SU-DHL-6 (cell line): ENCODE measurements at regions not wholly inside any gene's neighbourhood (a gene's known extent, or its start where the extent isn't known, plus 50 kb on each side); places are given as distances from the start of the nearest gene placed in this dataset.

Experiments
- EZH2phosphoT487 ChIP-seq: fragments of 200-600 bp; sonication (generic), shearing (Covaris generic); conservative IDR thresholded peaks from 2 replicates; pipeline ENCODE4 v1.6.1; 2018; ENCODE audit warnings: mild to moderate bottlenecking, antibody characterized with exemption, low read length, moderate library complexity, mixed read lengths
- TF ChIP-seq, protein P1 (sequence below): fragments of 200-600 bp; sonication (generic); IDR thresholded peaks from one replicate; pipeline ENCODE4 v1.5.1; 2017; ENCODE audit warnings: antibody characterized with exemption, mild to moderate bottlenecking, low read length, moderate library complexity; ENCODE audit not compliant: insufficient read depth, poor library complexity, severe bottlenecking

DNA sequence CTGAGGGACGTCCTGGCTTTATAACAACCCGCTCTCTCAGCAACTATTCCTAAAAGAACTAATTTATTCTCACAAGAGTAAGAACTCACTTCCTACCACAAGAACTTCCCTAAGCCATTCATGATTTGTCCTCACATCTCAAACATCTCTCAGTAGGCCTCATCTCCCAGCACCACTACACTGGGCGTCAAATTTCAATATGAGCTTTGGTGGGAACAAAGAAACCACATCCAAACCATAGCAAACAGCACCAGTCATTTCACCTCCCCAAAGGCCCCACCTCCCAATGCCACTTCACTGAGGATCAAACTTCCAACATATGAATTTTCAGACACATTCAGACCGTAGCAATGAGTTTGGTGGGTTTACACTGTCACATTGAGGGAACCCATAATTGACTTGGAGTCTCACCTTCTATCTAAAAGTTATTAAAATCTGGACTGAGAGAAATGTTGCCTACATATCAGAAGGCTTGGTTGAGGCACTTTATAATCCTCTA lies 116.4 kb upstream of the AGBL1 start:
- TF ChIP-seq, protein P1, sequence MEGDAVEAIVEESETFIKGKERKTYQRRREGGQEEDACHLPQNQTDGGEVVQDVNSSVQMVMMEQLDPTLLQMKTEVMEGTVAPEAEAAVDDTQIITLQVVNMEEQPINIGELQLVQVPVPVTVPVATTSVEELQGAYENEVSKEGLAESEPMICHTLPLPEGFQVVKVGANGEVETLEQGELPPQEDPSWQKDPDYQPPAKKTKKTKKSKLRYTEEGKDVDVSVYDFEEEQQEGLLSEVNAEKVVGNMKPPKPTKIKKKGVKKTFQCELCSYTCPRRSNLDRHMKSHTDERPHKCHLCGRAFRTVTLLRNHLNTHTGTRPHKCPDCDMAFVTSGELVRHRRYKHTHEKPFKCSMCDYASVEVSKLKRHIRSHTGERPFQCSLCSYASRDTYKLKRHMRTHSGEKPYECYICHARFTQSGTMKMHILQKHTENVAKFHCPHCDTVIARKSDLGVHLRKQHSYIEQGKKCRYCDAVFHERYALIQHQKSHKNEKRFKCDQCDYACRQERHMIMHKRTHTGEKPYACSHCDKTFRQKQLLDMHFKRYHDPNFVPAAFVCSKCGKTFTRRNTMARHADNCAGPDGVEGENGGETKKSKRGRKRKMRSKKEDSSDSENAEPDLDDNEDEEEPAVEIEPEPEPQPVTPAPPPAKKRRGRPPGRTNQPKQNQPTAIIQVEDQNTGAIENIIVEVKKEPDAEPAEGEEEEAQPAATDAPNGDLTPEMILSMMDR: no peak
- TF ChIP-seq EZH2phosphoT487: no peak
